ENCODE measurements at regions not wholly inside any gene's neighbourhood (a gene's known extent, or its start where the extent isn't known, plus 50 kb on each side); places are given as distances from the start of the nearest gene placed in this dataset.

- TF ChIP-seq ZNF462 (CRISPR knock-in tag; IDR thresholded peaks at IDR 0.05) (no peak), NANOG (IDR thresholded peaks at IDR 0.05; ENCODE audit: borderline replicate concordance) (no peak), CREB1 (CRISPR knock-in tag; IDR thresholded peaks at IDR 0.05; ENCODE audit: low read depth) (no peak)
Observed at GRCh38 chr20:23255716-23256385, 94.7 kb upstream of the NXT1 start (continued).

GRCh38 chr20:23255106-23255505 lies 95.5 kb upstream of the NXT1 start:
- Histone ChIP-seq H3K36me3 (ENCODE audit: insufficient read depth) (no peaks in the 10 kb centered on the region), H3K4me1 (ENCODE audit: insufficient read depth) (no peaks in the 10 kb centered on the region; the same call in 1 of the 2 replicates), H3K9me2 (ENCODE audit: insufficient read depth) (no peaks in the 10 kb centered on the region), H3F3A (replicated peaks; ENCODE audit: low read depth) (no peaks in the 10 kb centered on the region), H3K27me3 (ENCODE audit: insufficient read depth) (no peaks in the 10 kb centered on the region), H3K79me2 (replicated peaks; ENCODE audit: insufficient read depth) (no peaks in the 10 kb centered on the region), H4K20me1 (replicated peaks; ENCODE audit: insufficient read depth) (no peaks in the 10 kb centered on the region), H3K27ac (ENCODE audit: low read depth) (no peak overlapping the region), H3K4me2 (no peak overlapping the region), H3K4me3 (no peak overlapping the region), H2AFZ (no peak overlapping the region)
- H3K36me3 Mint-ChIP-seq (ENCODE audit: low read depth): no peaks in the 10 kb centered on the region
- no peak overlapping the region for H3K4me3 Mint-ChIP-seq
- ATAC-seq: no peak
- H3K4me1 Mint-ChIP-seq: peaks cover 21% of the 10 kb centered on the region
- H3K27me3 Mint-ChIP-seq (ENCODE audit: insufficient read depth, low read depth, poor library complexity): peaks cover 2% of the 10 kb centered on the region
- H3K27ac Mint-ChIP-seq: no peak overlapping the region; the same call in 1 of the 2 replicates
- no peak for DNase-seq (ENCODE audit: low spot score)
- no peaks in the 10 kb centered on the region for H3K9me3 Mint-ChIP-seq
- no peak for TF ChIP-seq CREB1 (CRISPR knock-in tag; IDR thresholded peaks at IDR 0.05; ENCODE audit: low read depth)
- no peak for TF ChIP-seq POLR2AphosphoS5 (IDR thresholded peaks at IDR 0.05; ENCODE audit: low read depth)
- no peak for TF ChIP-seq EZH2phosphoT487 (IDR thresholded peaks at IDR 0.05; ENCODE audit: unreplicated experiment)
- TF ChIP-seq ZNF462 (CRISPR knock-in tag; IDR thresholded peaks at IDR 0.05): no peak
